Neutrophil (primary cell): ENCODE measurements at regions not wholly inside any gene's neighbourhood (a gene's known extent, or its start where the extent isn't known, plus 50 kb on each side); places are given as distances from the start of the nearest gene placed in this dataset.
A peak's percentile ranks its signal among the peaks of the same experiment; 100 is the strongest.
"Not testable (repeated sequence)": the region's sequence is repeated elsewhere in the genome, so short reads cannot be mapped to it uniquely, and the experiment has no call there.

Experiments used
- H3K27ac ChIP-seq: fragments of 200-600 bp; sonication (generic); 2 replicates; pipeline ENCODE4 v1.5.1; 2016; ENCODE audit warnings: mild to moderate bottlenecking, moderate library complexity
- H3K27me3 ChIP-seq: fragments of 200-600 bp; sonication (generic); 2 replicates; pipeline ENCODE4 v1.6.0; 2016; ENCODE audit warnings: mild to moderate bottlenecking
- H3K36me3 ChIP-seq: fragments of 200-600 bp; sonication (generic); 2 replicates; pipeline ENCODE4 v1.5.1; 2017
- H3K4me1 ChIP-seq, 2 experiments: fragments of 200-600 bp in 1 of 2; sonication (generic) in 1 of 2; 1 replicate in 1 of 2; 2 replicates in 1 of 2; pipeline versions ENCODE4 v1.5.1 to v1.6.1; 2013 to 2016; ENCODE audit warnings: low read depth in 1 of 2, low read length in 1 of 2, mild to moderate bottlenecking in 1 of 2, moderate library complexity in 1 of 2; ENCODE audit not compliant: control insufficient read depth in 1 of 2, insufficient read depth in 1 of 2
- H3K4me3 ChIP-seq, 2 experiments: fragments of 200-600 bp in 1 of 2; sonication (generic) in 1 of 2; 1 replicate in 1 of 2; 2 replicates in 1 of 2; pipeline ENCODE4 v1.5.1; 2013 to 2016; ENCODE audit warnings: low read depth in 1 of 2, low read length in 1 of 2, mild to moderate bottlenecking in 1 of 2, moderate library complexity in 1 of 2
- H3K9me3 ChIP-seq: fragments of 200-600 bp; sonication (generic); 2 replicates; pipeline ENCODE4 v1.5.1; 2016
- TF ChIP-seq, protein P1 (sequence below): fragments of 200-600 bp; sonication (generic); IDR thresholded peaks from 2 replicates; pipeline ENCODE4 v1.5.1; 2016; ENCODE audit warnings: antibody characterized with exemption

DNA sequence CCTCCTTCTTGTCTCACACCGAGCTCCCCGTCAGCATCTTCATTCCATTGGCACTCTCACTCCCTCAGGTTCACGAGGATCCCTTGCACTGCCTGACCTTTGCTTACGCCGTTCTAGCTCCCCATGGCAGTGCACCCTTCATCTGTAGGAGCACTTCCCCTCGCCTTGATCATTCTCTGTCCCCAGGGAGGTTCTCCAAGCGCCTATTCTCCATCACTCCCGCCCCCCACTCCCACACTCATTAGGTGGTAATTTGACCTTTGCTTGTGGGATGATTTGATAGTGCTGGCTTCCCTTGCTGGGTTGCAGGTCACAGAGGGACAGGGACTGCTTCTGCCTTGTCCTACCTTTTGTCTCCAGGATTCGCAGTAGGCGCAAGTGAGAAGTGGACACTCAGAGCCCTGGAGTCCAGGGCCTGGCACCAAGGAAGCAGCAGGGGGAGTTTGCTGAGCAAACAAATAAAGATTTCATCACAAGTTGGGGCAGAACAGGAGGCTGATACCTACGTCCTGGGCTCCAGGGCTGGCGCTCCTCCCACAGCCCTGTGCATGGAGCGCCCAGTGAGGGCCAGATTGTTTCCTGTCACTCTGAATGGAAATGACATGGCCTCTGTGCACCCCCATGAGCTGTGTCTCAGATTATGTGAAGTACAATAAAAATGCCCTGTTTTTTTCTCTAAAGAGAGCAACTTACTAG lies 82.0 kb upstream of the RUNX3 start:
- Histone ChIP-seq H3K27ac (no peak overlapping the region), H3K4me1 (peaks cover 16 to 17% of the 10 kb centered on the region in 2 experiments), H3K9me3 (no peaks in the 10 kb centered on the region), H3K4me3 (no peak overlapping the region), H3K36me3 (no peaks in the 10 kb centered on the region), H3K27me3 (no peaks in the 10 kb centered on the region)
- TF ChIP-seq, protein P1, sequence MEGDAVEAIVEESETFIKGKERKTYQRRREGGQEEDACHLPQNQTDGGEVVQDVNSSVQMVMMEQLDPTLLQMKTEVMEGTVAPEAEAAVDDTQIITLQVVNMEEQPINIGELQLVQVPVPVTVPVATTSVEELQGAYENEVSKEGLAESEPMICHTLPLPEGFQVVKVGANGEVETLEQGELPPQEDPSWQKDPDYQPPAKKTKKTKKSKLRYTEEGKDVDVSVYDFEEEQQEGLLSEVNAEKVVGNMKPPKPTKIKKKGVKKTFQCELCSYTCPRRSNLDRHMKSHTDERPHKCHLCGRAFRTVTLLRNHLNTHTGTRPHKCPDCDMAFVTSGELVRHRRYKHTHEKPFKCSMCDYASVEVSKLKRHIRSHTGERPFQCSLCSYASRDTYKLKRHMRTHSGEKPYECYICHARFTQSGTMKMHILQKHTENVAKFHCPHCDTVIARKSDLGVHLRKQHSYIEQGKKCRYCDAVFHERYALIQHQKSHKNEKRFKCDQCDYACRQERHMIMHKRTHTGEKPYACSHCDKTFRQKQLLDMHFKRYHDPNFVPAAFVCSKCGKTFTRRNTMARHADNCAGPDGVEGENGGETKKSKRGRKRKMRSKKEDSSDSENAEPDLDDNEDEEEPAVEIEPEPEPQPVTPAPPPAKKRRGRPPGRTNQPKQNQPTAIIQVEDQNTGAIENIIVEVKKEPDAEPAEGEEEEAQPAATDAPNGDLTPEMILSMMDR = no peak

DNA sequence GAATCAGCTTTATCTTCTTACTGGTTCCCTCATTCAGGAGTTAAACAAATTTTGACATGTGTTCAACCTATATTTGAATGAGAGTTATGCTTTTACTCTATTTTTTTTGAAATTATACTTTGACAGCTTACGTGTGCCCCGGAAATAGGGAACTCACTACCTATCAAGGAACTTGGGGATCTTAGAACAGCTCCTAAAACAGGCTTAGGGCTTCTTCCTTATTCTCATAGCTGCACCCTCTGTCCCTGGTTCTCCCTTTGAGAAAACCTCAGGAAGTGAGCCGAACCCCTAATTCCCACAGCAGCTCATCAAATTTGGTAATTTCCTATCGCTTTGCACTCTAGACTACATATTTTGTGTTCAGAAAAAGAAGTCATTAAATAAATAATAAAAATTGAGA lies 81.2 kb upstream of the RUNX3 start:
- no peaks in the 10 kb centered on the region for H3K36me3 ChIP-seq
- H3K27ac ChIP-seq = no peak overlapping the region
- no peak overlapping the region for H3K4me3 ChIP-seq
- no peaks in the 10 kb centered on the region for H3K27me3 ChIP-seq
- no peaks in the 10 kb centered on the region for H3K9me3 ChIP-seq
- H3K4me1 ChIP-seq = peaks cover 21 to 23% of the 10 kb centered on the region in 2 experiments
- TF ChIP-seq, protein P1 = no peak

DNA sequence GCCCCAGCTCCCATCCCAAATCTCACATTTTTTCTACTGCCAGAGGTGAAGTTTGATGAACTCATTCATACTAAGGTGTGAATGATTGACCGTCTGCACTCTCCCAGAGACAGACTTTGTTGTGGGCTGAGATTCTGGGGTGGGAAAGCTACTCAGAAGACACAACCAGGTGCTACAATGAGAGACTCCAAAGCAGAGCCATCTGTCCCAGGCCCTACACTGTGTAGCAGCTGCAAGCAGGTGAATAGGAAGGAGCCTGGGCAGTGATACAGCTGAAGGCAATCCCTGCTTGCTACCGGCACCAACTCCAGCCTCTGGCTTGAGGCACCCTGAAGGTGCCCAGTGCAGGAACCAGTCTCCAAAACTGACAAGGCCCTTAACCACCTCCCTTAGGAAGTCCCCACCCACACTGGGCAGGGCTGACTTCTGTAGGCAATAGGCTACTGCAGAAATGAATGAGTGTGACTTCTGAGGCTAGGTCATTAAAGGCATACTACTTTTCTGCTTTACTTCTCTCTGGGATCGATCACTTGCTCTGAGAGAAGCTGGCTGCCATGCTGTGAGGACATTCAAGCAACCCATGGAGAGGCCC lies 79.7 kb upstream of the RUNX3 start:
- peaks cover 21 to 23% of the 10 kb centered on the region in 2 experiments for H3K4me1 ChIP-seq
- H3K27me3 ChIP-seq = no peaks in the 10 kb centered on the region
- H3K27ac ChIP-seq = no peak overlapping the region
- H3K36me3 ChIP-seq = no peaks in the 10 kb centered on the region
- H3K9me3 ChIP-seq = no peaks in the 10 kb centered on the region
- no peak overlapping the region for H3K4me3 ChIP-seq
- TF ChIP-seq, protein P1 = no peak

DNA sequence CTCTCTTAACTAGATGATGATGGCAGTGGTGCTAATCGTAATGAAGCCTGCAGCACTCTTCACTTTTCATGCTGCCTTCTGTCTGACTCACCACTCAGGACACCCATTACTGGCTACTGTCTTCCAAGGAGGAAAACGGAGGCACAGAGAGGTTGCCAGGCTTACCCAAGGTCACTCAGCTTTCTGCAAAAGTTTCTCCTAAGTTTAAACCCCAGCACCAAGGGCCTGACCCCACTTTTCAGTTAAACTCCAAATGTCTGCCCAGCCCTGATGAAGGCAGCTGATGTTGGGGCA lies 78.1 kb upstream of the RUNX3 start:
- peaks cover 21 to 23% of the 10 kb centered on the region in 2 experiments for H3K4me1 ChIP-seq
- H3K4me3 ChIP-seq = no peak overlapping the region
- TF ChIP-seq, protein P1 = no peak
- H3K27ac ChIP-seq = peak overlapping the region; percentile 51
- no peaks in the 10 kb centered on the region for H3K36me3 ChIP-seq
- H3K9me3 ChIP-seq = no peaks in the 10 kb centered on the region
- H3K27me3 ChIP-seq = no peaks in the 10 kb centered on the region

DNA sequence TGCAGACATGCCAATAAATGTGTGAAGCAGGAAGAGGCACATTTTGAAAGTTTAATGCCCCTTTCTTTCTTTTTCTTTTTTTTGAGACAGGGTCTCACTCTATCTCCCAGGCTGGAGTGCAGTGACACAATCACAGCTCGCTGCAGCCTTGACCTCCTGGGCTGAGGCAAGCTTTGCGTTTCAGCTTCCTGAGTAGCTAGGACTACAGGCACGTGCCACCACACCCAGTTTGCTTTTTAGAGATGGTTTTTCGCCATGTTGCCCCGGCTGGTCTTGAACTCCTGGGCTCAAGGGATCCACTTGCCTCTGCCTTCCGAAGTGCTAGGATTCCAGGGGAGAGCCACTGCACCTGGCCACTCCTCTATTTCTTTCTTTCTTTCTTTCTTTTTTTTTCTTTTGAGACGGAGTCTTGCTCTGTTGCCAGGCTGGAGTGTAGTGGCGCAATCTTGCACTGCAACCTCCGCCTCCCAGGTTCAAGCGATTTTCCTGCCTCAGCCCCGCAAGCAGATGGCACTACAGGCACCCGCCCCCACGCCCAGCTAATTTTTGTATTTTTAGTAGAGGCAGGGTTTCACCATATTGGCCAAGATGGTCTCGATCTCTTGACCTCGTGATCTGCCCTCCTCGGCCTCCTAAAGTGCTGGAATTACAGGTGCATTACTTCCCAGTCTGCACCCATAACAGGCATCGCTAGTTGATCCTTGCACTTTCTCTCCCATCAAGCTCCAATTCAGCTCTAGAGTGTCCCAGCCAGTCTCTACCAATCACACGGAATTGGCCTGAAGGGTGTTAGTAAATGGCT lies 77.5 kb upstream of the RUNX3 start:
- not testable (repeated sequence) for H3K9me3 ChIP-seq, H3K27me3 ChIP-seq, H3K36me3 ChIP-seq
- peak overlapping the region; percentile 44 to 54 for H3K4me3 ChIP-seq
- peaks cover 21 to 23% of the 10 kb centered on the region in 2 experiments for H3K4me1 ChIP-seq
- H3K27ac ChIP-seq = peak overlapping the region; percentile 51

DNA sequence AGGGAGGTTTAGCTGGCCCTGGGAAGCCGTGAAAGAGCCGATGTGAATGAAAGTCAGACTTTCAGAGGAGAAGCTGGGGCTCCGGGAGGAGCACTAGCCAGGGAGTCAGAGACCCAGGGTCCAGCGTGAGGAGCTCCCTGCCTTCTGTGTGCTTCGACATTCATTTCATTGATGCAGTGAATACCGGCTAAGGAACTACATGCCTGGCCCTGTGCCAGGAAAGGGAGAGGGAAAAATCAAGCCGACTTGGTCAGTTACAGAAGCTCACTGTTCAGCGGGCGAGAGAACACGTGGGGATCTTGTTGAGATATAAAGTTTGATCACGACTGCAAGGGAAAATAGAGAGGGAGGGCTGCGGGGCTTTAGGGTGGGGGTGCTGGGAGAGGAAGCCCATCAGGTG lies 76.7 kb upstream of the RUNX3 start:
- no peaks in the 10 kb centered on the region for H3K27me3 ChIP-seq
- no peak overlapping the region for H3K4me3 ChIP-seq
- H3K9me3 ChIP-seq = no peaks in the 10 kb centered on the region
- H3K36me3 ChIP-seq = no peaks in the 10 kb centered on the region
- TF ChIP-seq, protein P1 = no peak
- no peak overlapping the region for H3K27ac ChIP-seq
- H3K4me1 ChIP-seq = peaks cover 21 to 23% of the 10 kb centered on the region in 2 experiments
